ENCODE measurements at regions not wholly inside any gene's neighbourhood (a gene's known extent, or its start where the extent isn't known, plus 50 kb on each side); places are given as distances from the start of the nearest gene placed in this dataset.

- TF ChIP-seq ZNF592 (IDR thresholded peaks at IDR 0.05) (no peak), KAT2A (conservative IDR thresholded peaks at IDR 0.05; ENCODE audit: control insufficient read depth, low read depth, low read length) (no peak), SUPT20H (IDR thresholded peaks at IDR 0.05; ENCODE audit: borderline replicate concordance, control insufficient read depth, low read depth, low read length) (no peak), BCL11A (IDR thresholded peaks at IDR 0.05; ENCODE audit: low read depth, low read length) (no peak), EED (IDR thresholded peaks at IDR 0.05; ENCODE audit: low read depth) (no peak), SPI1 (IDR thresholded peaks at IDR 0.05; ENCODE audit: borderline replicate concordance, insufficient read depth, low read depth, low read length) (no peak)
Observed at GRCh38 chr9:13923381-13923780, 390.6 kb downstream of the NFIB start (continued).

GRCh38 chr9:13920557-13920956 lies 393.4 kb downstream of the NFIB start:
- Histone ChIP-seq H3K9ac (ENCODE audit: control insufficient read depth, insufficient read depth, low read length) (no peak overlapping the region), H3K27ac (ENCODE audit: control insufficient read depth, insufficient read depth) (no peak overlapping the region), H2AFZ (ENCODE audit: control insufficient read depth, low read depth, low read length) (no peak overlapping the region), H3K4me1 (ENCODE audit: control insufficient read depth, insufficient read depth, low read length) (no peaks in the 10 kb centered on the region), H4K20me1 (ENCODE audit: control insufficient read depth, insufficient read depth) (no peaks in the 10 kb centered on the region), H3K36me3 (ENCODE audit: control insufficient read depth in 2 of 2, insufficient read depth in 2 of 2, low read length in 1 of 2) (no peaks in the 10 kb centered on the region), H3K4me2 (ENCODE audit: control insufficient read depth, insufficient read depth) (no peak overlapping the region), H3K79me2 (ENCODE audit: control insufficient read depth, insufficient read depth, low read length) (no peaks in the 10 kb centered on the region), H3K9me3 (replicated peaks; ENCODE audit: control insufficient read depth, insufficient read depth, low read length) (no peaks in the 10 kb centered on the region), H3K4me3 (no peak overlapping the region), H3K27me3 (replicated peaks in 1 of 2; ENCODE audit: control insufficient read depth in 2 of 2, insufficient read depth in 2 of 2, low read length in 1 of 2) (no peaks in the 10 kb centered on the region)
- RAD21 ChIA-PET (ENCODE audit: unreplicated experiment) = no interaction called here
- intact Hi-C loops (cut with micrococcal nuclease; ENCODE audit: unreplicated experiment) (no loop called here), in situ Hi-C loops (cut with MboI) (no loop called here)
- no TSS peak for BruUV-seq (replicated peaks)
- TF ChIP-seq NKRF (conservative IDR thresholded peaks at IDR 0.05) (no peak), SKIL (IDR thresholded peaks at IDR 0.05; ENCODE audit: low read depth, poor library complexity, severe bottlenecking) (no peak), STAT3 (IDR thresholded peaks at IDR 0.05; ENCODE audit: low read depth, low read length) (no peak)
- DNase-seq (ENCODE audit: low read depth, low spot score) (no peak), FAIRE-seq (no peak), ATAC-seq (no peak)
- POLR2A ChIA-PET = no interaction called here
- SMC1A ChIA-PET (ENCODE audit: uncharacterized antibody, unreplicated experiment) = no interaction called here
- CTCF ChIA-PET = no interaction called here
